ENCODE measurements at regions not wholly inside any gene's neighbourhood (a gene's known extent, or its start where the extent isn't known, plus 50 kb on each side); places are given as distances from the start of the nearest gene placed in this dataset.

DNA sequence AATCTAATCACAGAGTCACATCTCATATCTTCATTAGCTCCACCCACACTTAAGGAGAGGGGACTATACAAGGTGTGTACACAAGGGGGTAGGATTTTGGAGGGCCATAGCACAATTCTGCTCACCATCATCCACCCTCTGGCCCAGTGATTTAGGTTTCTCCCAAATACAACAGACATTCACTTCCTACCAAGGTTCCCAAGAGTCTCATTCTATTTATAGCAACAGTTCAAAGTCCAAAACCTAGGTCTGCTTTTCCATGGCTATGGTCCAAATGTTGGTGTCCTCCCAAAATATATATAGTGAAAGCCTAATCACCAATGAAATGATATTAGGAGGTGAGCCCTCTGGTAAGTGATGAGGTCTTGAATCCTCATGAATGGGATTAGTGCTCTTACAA lies 353.2 kb upstream of the PLD5 start:
- TF ChIP-seq, protein P1, sequence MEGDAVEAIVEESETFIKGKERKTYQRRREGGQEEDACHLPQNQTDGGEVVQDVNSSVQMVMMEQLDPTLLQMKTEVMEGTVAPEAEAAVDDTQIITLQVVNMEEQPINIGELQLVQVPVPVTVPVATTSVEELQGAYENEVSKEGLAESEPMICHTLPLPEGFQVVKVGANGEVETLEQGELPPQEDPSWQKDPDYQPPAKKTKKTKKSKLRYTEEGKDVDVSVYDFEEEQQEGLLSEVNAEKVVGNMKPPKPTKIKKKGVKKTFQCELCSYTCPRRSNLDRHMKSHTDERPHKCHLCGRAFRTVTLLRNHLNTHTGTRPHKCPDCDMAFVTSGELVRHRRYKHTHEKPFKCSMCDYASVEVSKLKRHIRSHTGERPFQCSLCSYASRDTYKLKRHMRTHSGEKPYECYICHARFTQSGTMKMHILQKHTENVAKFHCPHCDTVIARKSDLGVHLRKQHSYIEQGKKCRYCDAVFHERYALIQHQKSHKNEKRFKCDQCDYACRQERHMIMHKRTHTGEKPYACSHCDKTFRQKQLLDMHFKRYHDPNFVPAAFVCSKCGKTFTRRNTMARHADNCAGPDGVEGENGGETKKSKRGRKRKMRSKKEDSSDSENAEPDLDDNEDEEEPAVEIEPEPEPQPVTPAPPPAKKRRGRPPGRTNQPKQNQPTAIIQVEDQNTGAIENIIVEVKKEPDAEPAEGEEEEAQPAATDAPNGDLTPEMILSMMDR (conservative IDR thresholded peaks at IDR 0.05; ENCODE audit: low read depth in 2 of 2), result no peak
- TF ChIP-seq POLR2AphosphoS5 (IDR thresholded peaks at IDR 0.05; ENCODE audit: low read depth) (no peak), EZH2 (IDR thresholded peaks at IDR 0.05; ENCODE audit: low read depth, unreplicated experiment) (no peak)
- TF ChIP-seq, protein P2, sequence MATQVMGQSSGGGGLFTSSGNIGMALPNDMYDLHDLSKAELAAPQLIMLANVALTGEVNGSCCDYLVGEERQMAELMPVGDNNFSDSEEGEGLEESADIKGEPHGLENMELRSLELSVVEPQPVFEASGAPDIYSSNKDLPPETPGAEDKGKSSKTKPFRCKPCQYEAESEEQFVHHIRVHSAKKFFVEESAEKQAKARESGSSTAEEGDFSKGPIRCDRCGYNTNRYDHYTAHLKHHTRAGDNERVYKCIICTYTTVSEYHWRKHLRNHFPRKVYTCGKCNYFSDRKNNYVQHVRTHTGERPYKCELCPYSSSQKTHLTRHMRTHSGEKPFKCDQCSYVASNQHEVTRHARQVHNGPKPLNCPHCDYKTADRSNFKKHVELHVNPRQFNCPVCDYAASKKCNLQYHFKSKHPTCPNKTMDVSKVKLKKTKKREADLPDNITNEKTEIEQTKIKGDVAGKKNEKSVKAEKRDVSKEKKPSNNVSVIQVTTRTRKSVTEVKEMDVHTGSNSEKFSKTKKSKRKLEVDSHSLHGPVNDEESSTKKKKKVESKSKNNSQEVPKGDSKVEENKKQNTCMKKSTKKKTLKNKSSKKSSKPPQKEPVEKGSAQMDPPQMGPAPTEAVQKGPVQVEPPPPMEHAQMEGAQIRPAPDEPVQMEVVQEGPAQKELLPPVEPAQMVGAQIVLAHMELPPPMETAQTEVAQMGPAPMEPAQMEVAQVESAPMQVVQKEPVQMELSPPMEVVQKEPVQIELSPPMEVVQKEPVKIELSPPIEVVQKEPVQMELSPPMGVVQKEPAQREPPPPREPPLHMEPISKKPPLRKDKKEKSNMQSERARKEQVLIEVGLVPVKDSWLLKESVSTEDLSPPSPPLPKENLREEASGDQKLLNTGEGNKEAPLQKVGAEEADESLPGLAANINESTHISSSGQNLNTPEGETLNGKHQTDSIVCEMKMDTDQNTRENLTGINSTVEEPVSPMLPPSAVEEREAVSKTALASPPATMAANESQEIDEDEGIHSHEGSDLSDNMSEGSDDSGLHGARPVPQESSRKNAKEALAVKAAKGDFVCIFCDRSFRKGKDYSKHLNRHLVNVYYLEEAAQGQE (IDR thresholded peaks at IDR 0.05; ENCODE audit: unreplicated experiment), result no peak

Measured in GM23338 (cell line).